ENCODE measurements at regions not wholly inside any gene's neighbourhood (a gene's known extent, or its start where the extent isn't known, plus 50 kb on each side); places are given as distances from the start of the nearest gene placed in this dataset.

- Mint-ChIP-seq H3K36me3 (ENCODE audit: low read depth) (no peaks in the 10 kb centered on the region), H3K9me3 (no peaks in the 10 kb centered on the region), H3K27me3 (peaks cover 16% of the 10 kb centered on the region), H3K4me3 (no peak overlapping the region), H3K27ac (no peak overlapping the region), H3K4me1 (ENCODE audit: low read depth) (no peaks in the 10 kb centered on the region)
- TF ChIP-seq, protein P1, sequence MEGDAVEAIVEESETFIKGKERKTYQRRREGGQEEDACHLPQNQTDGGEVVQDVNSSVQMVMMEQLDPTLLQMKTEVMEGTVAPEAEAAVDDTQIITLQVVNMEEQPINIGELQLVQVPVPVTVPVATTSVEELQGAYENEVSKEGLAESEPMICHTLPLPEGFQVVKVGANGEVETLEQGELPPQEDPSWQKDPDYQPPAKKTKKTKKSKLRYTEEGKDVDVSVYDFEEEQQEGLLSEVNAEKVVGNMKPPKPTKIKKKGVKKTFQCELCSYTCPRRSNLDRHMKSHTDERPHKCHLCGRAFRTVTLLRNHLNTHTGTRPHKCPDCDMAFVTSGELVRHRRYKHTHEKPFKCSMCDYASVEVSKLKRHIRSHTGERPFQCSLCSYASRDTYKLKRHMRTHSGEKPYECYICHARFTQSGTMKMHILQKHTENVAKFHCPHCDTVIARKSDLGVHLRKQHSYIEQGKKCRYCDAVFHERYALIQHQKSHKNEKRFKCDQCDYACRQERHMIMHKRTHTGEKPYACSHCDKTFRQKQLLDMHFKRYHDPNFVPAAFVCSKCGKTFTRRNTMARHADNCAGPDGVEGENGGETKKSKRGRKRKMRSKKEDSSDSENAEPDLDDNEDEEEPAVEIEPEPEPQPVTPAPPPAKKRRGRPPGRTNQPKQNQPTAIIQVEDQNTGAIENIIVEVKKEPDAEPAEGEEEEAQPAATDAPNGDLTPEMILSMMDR (IDR thresholded peaks at IDR 0.05), result no peak
- ATAC-seq (no peak), DNase-seq (no peak)
- intact Hi-C loops (cut with micrococcal nuclease), result no loop called here
- ChIA-PET CTCF (interaction anchor here (1.3 to 2.1 kb wide), 2 partner anchors 10 to 129 kb away, joined by 4 read pairs; no protein-coding TSS in a partner anchor), POLR2A (no interaction called here)
Measured at GRCh38 chr9:69981686-69982445, 61.8 kb upstream of the MAMDC2 start.

GRCh38 chr9:69984831-69985230 lies 58.8 kb upstream of the MAMDC2 start:
- Mint-ChIP-seq H3K36me3 (ENCODE audit: low read depth) (no peaks in the 10 kb centered on the region), H3K9me3 (no peaks in the 10 kb centered on the region), H3K27ac (no peak overlapping the region), H3K4me1 (ENCODE audit: low read depth) (no peaks in the 10 kb centered on the region), H3K27me3 (peaks cover 14% of the 10 kb centered on the region), H3K4me3 (no peak overlapping the region)
- DNase-seq (no peak), ATAC-seq (no peak)
- TF ChIP-seq, protein P1 (IDR thresholded peaks at IDR 0.05), result no peak
- intact Hi-C loops (cut with micrococcal nuclease), result no loop called here
- POLR2A ChIA-PET, result no interaction called here
- CTCF ChIA-PET, result interaction anchor here (2.0 kb wide), 1 partner anchor 13 kb away, joined by 5 read pairs; no protein-coding TSS in a partner anchor

- Mint-ChIP-seq H3K9me3 (no peaks in the 10 kb centered on the region), H3K27me3 (peaks cover 11% of the 10 kb centered on the region), H3K27ac (no peak overlapping the region), H3K36me3 (ENCODE audit: low read depth) (no peaks in the 10 kb centered on the region), H3K4me1 (ENCODE audit: low read depth) (no peaks in the 10 kb centered on the region), H3K4me3 (no peak overlapping the region)
- DNase-seq (no peak), ATAC-seq (no peak)
- intact Hi-C loops (cut with micrococcal nuclease), result no loop called here
- CTCF ChIA-PET, result no interaction called here
- TF ChIP-seq, protein P1 (IDR thresholded peaks at IDR 0.05), result no peak
- POLR2A ChIA-PET, result no interaction called here
Measured at GRCh38 chr9:69985971-69986370, 57.7 kb upstream of the MAMDC2 start.

DNA sequence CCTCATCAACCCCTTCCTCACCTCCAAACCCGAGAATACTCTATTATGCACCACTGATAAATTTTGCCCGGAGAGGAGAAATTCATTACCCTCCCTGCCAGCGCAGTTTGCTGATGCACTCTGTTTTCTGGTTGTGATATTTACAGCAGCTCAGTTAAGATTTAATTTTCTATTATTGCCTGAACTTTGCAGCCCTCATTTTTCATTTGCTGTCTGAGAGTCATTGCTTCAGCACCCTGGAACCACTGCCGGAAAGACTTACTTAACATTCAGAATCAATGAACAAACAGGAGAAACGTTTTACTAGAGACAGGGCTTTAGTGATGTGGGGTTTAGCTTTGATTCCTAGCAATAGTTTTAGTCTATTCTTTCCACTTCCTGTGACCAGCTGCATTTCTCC lies 56.7 kb upstream of the MAMDC2 start:
- no peak for ATAC-seq
- TF ChIP-seq, protein P1 (IDR thresholded peaks at IDR 0.05), result no peak
- Mint-ChIP-seq H3K27me3 (peaks cover 11% of the 10 kb centered on the region), H3K4me3 (no peak overlapping the region), H3K36me3 (ENCODE audit: low read depth) (no peaks in the 10 kb centered on the region), H3K27ac (no peak overlapping the region), H3K4me1 (ENCODE audit: low read depth) (no peaks in the 10 kb centered on the region), H3K9me3 (no peaks in the 10 kb centered on the region)
- no peak for DNase-seq
- intact Hi-C loops (cut with micrococcal nuclease), result no loop called here
- CTCF ChIA-PET, result interaction anchor here (2.0 kb wide), 1 partner anchor 16 kb away, joined by 6 read pairs; no protein-coding TSS in a partner anchor
- POLR2A ChIA-PET, result no interaction called here

DNA sequence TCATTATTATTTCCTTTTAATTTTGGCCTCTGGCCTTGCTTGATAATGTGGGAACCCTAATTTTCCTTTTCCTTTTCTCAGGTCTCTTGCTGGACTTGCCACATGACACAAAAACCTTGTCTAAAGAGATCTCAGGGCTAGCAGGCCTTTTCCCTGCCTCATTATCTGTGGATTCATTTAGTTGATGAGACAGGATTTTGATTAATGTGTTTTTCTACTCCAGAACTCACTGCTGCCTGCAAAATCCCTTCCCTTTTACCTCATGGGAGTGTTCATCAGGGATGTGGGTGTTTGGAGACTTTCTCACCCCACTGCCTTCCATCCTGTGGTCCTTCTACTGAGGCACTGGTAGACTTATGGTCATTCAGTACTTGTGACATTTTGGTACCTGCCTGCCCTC lies 56.2 kb upstream of the MAMDC2 start:
- H3K36me3 Mint-ChIP-seq (ENCODE audit: low read depth), result no peaks in the 10 kb centered on the region
- no peaks in the 10 kb centered on the region for H3K4me1 Mint-ChIP-seq (ENCODE audit: low read depth)
- no peak overlapping the region for H3K4me3 Mint-ChIP-seq
- ChIA-PET CTCF (interaction anchor here (2.0 kb wide), 1 partner anchor 16 kb away, joined by 6 read pairs; no protein-coding TSS in a partner anchor), POLR2A (no interaction called here)
- H3K27me3 Mint-ChIP-seq, result peaks cover 11% of the 10 kb centered on the region
- ATAC-seq (no peak), DNase-seq (no peak)
- no peaks in the 10 kb centered on the region for H3K9me3 Mint-ChIP-seq
- H3K27ac Mint-ChIP-seq, result no peak overlapping the region
- TF ChIP-seq, protein P1 (IDR thresholded peaks at IDR 0.05), result no peak
- intact Hi-C loops (cut with micrococcal nuclease), result no loop called here
